HEK293 (cell line): ENCODE measurements at regions not wholly inside any gene's neighbourhood (a gene's known extent, or its start where the extent isn't known, plus 50 kb on each side); places are given as distances from the start of the nearest gene placed in this dataset.

Source experiments
- CTCF ChIA-PET: fragments of 350-600 bp; formaldehyde crosslinking; extraction: SDS; loops from one replicate; lab custom pipeline; 2021; ENCODE audit warnings: antibody characterized with exemption; lab: Yijun Ruan, JAX
- POLR2A ChIA-PET: fragments of 300-600 bp; formaldehyde crosslinking; extraction: SDS; loops from one replicate; lab custom pipeline; 2020; ENCODE audit warnings: antibody characterized with exemption, inconsistent platforms; lab: Yijun Ruan, JAX
- H3K27ac ChIP-seq: fragments of 200-500 bp; sonication (Bioruptor generic); 2 replicates; pipeline ENCODE4 v1.5.1; 2014; ENCODE audit warnings: low read depth, low read length, control low read depth, inconsistent platforms; ENCODE audit errors: extremely low read depth
- H3K36me3 ChIP-seq, 2 experiments: fragments of 200-500 bp in 1 of 2; sonication (Bioruptor generic) in 1 of 2; 1 replicate in 1 of 2; 2 replicates in 1 of 2; pipeline ENCODE4 v1.5.1; 2014 to 2017; ENCODE audit warnings: inconsistent platforms in 2 of 2, low read length in 2 of 2; ENCODE audit not compliant: control insufficient read depth in 2 of 2, insufficient read depth in 1 of 2
- H3K4me1 ChIP-seq: fragments of 200-500 bp; sonication (Bioruptor generic); 2 replicates; pipeline ENCODE4 v1.5.1; 2014; ENCODE audit warnings: mild to moderate bottlenecking, low read length, inconsistent platforms; ENCODE audit not compliant: control insufficient read depth, insufficient read depth
- H3K4me3 ChIP-seq: 2 replicates; pipeline ENCODE4 v1.5.1; 2011; ENCODE audit warnings: low read depth, mild to moderate bottlenecking, control low read depth, low read length, moderate library complexity
- H3K9me3 ChIP-seq: fragments of 200-500 bp; sonication (Bioruptor generic); 2 replicates; pipeline ENCODE4 v1.5.1; 2014; ENCODE audit warnings: low read depth, low read length, inconsistent platforms; ENCODE audit not compliant: control insufficient read depth, insufficient read depth
- INSM2 ChIP-seq: fragments of 450-650 bp; formaldehyde crosslinking; IDR thresholded peaks from 2 replicates; pipeline ENCODE4 v1.5.1; 2016; ENCODE audit warnings: missing biosample characterization, missing genetic modification characterization
- SCRT2 ChIP-seq: fragments of 450-650 bp; formaldehyde crosslinking; IDR thresholded peaks from 2 replicates; pipeline ENCODE4 v1.5.1; 2016; ENCODE audit warnings: missing biosample characterization, missing genetic modification characterization
- YY2 ChIP-seq: fragments of 450-650 bp; formaldehyde crosslinking; IDR thresholded peaks from 2 replicates; pipeline ENCODE4 v1.5.1; 2016; ENCODE audit warnings: missing biosample characterization, missing genetic modification characterization
- ZNF175 ChIP-seq: fragments of 450-650 bp; formaldehyde crosslinking; IDR thresholded peaks from 2 replicates; pipeline ENCODE4 v1.5.1; 2016; ENCODE audit warnings: missing biosample characterization, missing genetic modification characterization
- ZNF221 ChIP-seq: fragments of 450-650 bp; formaldehyde crosslinking; IDR thresholded peaks from 2 replicates; pipeline ENCODE4 v1.5.1; 2017; ENCODE audit warnings: missing biosample characterization, missing genetic modification characterization, borderline replicate concordance
- ZNF239 ChIP-seq: fragments of 450-650 bp; formaldehyde crosslinking; IDR thresholded peaks from 2 replicates; pipeline ENCODE4 v1.5.1; 2016; ENCODE audit warnings: missing biosample characterization, missing genetic modification characterization
- ZNF266 ChIP-seq: fragments of 450-650 bp; formaldehyde crosslinking; IDR thresholded peaks from 2 replicates; pipeline ENCODE4 v1.5.1; 2016; ENCODE audit warnings: missing biosample characterization, missing genetic modification characterization, low read depth
- ZNF274 ChIP-seq, 2 experiments: fragments of 200-500 bp in 1 of 2; fragments of 450-650 bp in 1 of 2; sonication (Bioruptor generic) in 1 of 2; formaldehyde crosslinking in 1 of 2; IDR thresholded peaks; 2 replicates each; pipeline versions ENCODE4 v1.5.1 to v1.6.1; 2014 to 2016; ENCODE audit warnings: borderline replicate concordance in 1 of 2, inconsistent platforms in 1 of 2, low read length in 1 of 2, missing biosample characterization in 1 of 2, missing genetic modification characterization in 1 of 2
- ZNF350 ChIP-seq: fragments of 450-650 bp; formaldehyde crosslinking; IDR thresholded peaks from 2 replicates; pipeline ENCODE4 v1.5.0; 2017; ENCODE audit warnings: missing biosample characterization, mild to moderate bottlenecking, missing genetic modification characterization
- ZNF473 ChIP-seq: fragments of 450-650 bp; formaldehyde crosslinking; IDR thresholded peaks from 2 replicates; pipeline ENCODE4 v1.5.1; 2017; ENCODE audit warnings: missing biosample characterization, missing genetic modification characterization
- ZNF521 ChIP-seq: fragments of 450-650 bp; formaldehyde crosslinking; IDR thresholded peaks from 2 replicates; pipeline ENCODE4 v1.5.1; 2017; ENCODE audit warnings: missing biosample characterization, mild to moderate bottlenecking, missing genetic modification characterization
- ZNF529 ChIP-seq: fragments of 450-650 bp; formaldehyde crosslinking; IDR thresholded peaks from 2 replicates; pipeline ENCODE4 v1.5.1; 2017; ENCODE audit warnings: missing genetic modification characterization, missing biosample characterization; ENCODE audit not compliant: insufficient replicate concordance
- ZNF747 ChIP-seq: fragments of 450-650 bp; formaldehyde crosslinking; IDR thresholded peaks from 2 replicates; pipeline ENCODE4 v1.5.1; 2016; ENCODE audit warnings: missing biosample characterization, missing genetic modification characterization
- TF ChIP-seq, protein P1 (sequence below): fragments of 450-650 bp; formaldehyde crosslinking; IDR thresholded peaks from 2 replicates; pipeline ENCODE4 v1.5.1; 2016; ENCODE audit warnings: missing biosample characterization, missing genetic modification characterization
- TF ChIP-seq, protein P2 (sequence below): fragments of 450-650 bp; formaldehyde crosslinking; IDR thresholded peaks from 2 replicates; pipeline ENCODE4 v1.5.1; 2016; ENCODE audit warnings: missing biosample characterization, missing genetic modification characterization
- TF ChIP-seq, protein P3 (sequence below): fragments of 450-650 bp; formaldehyde crosslinking; IDR thresholded peaks from 2 replicates; pipeline ENCODE4 v1.5.1; 2016; ENCODE audit warnings: missing biosample characterization, missing genetic modification characterization
- TF ChIP-seq, protein P4 (sequence below): fragments of 450-650 bp; formaldehyde crosslinking; IDR thresholded peaks from 2 replicates; pipeline ENCODE4 v1.5.1; 2017; ENCODE audit warnings: missing biosample characterization, missing genetic modification characterization
- TF ChIP-seq, protein P5 (sequence below): fragments of 450-650 bp; formaldehyde crosslinking; IDR thresholded peaks from 2 replicates; pipeline ENCODE4 v1.5.1; 2016; ENCODE audit warnings: missing biosample characterization, missing genetic modification characterization, low read depth

GRCh38 chr21:27450216-27450615 lies 483.3 kb upstream of the ADAMTS5 start:
- Histone ChIP-seq H3K9me3 (no peaks in the 10 kb centered on the region), H3K4me1 (no peaks in the 10 kb centered on the region), H3K4me3 (no peak overlapping the region), H3K36me3 (no peaks in the 10 kb centered on the region), H3K27ac (no peak overlapping the region)
- CTCF ChIA-PET = no interaction called here
- no peak for TF ChIP-seq ZNF529 (tag by site-specific recombination)
- POLR2A ChIA-PET = no interaction called here

GRCh38 chr21:27448960-27449359 lies 482.1 kb upstream of the ADAMTS5 start:
- no peaks in the 10 kb centered on the region for H3K36me3 ChIP-seq
- H3K4me1 ChIP-seq = no peaks in the 10 kb centered on the region
- no peak for TF ChIP-seq ZNF350 (tag by site-specific recombination)
- TF ChIP-seq YY2 (tag by site-specific recombination) = no peak
- no peak for TF ChIP-seq ZNF221 (tag by site-specific recombination)
- TF ChIP-seq, protein P1, sequence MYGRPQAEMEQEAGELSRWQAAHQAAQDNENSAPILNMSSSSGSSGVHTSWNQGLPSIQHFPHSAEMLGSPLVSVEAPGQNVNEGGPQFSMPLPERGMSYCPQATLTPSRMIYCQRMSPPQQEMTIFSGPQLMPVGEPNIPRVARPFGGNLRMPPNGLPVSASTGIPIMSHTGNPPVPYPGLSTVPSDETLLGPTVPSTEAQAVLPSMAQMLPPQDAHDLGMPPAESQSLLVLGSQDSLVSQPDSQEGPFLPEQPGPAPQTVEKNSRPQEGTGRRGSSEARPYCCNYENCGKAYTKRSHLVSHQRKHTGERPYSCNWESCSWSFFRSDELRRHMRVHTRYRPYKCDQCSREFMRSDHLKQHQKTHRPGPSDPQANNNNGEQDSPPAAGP (tag by site-specific recombination) = no peak
- TF ChIP-seq ZNF274 (IDR thresholded peaks at IDR 0.05; ENCODE audit: low read length) = no peak
- TF ChIP-seq ZNF274 (tag by site-specific recombination; IDR thresholded peaks at IDR 0.05; ENCODE audit: borderline replicate concordance) = no peak
- no peak for TF ChIP-seq ZNF473 (tag by site-specific recombination)
- TF ChIP-seq, protein P2, sequence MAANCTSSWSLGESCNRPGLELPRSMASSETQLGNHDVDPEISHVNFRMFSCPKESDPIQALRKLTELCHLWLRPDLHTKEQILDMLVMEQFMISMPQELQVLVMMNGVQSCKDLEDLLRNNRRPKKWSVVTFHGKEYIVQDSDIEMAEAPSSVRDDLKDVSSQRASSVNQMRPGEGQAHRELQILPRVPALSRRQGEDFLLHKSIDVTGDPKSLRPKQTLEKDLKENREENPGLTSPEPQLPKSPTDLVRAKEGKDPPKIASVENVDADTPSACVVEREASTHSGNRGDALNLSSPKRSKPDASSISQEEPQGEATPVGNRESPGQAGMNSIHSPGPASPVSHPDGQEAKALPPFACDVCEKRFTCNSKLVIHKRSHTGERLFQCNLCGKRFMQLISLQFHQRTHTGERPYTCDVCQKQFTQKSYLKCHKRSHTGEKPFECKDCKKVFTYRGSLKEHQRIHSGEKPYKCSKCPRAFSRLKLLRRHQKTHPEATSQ = no peak
- no peak for TF ChIP-seq ZNF266 (tag by site-specific recombination)
- no peak for TF ChIP-seq INSM2 (tag by site-specific recombination)
- no peak overlapping the region for H3K27ac ChIP-seq
- POLR2A ChIA-PET = no interaction called here
- no peaks in the 10 kb centered on the region for H3K9me3 ChIP-seq
- no peak overlapping the region for H3K4me3 ChIP-seq
- CTCF ChIA-PET = interaction anchor here (0.6 kb wide), 1 partner anchor 606 kb away, joined by 3 read pairs; no protein-coding TSS in a partner anchor

GRCh38 chr21:27447843-27448242 lies 481.0 kb upstream of the ADAMTS5 start:
- POLR2A ChIA-PET = no interaction called here
- no peaks in the 10 kb centered on the region for H3K9me3 ChIP-seq
- CTCF ChIA-PET = interaction anchor here (0.5 kb wide), 1 partner anchor 18 kb away, joined by 3 read pairs; no protein-coding TSS in a partner anchor

More at GRCh38 chr21:27447843-27448242, 481.0 kb upstream of the ADAMTS5 start:
- H3K4me1 ChIP-seq = no peaks in the 10 kb centered on the region
- no peak overlapping the region for H3K4me3 ChIP-seq
- no peaks in the 10 kb centered on the region for H3K36me3 ChIP-seq
- TF ChIP-seq ZNF747 (tag by site-specific recombination) (no peak), ZNF521 (tag by site-specific recombination) (no peak), ZNF175 (tag by site-specific recombination) (no peak), ZNF239 (tag by site-specific recombination) (no peak), SCRT2 (no peak)
- TF ChIP-seq, protein P3, sequence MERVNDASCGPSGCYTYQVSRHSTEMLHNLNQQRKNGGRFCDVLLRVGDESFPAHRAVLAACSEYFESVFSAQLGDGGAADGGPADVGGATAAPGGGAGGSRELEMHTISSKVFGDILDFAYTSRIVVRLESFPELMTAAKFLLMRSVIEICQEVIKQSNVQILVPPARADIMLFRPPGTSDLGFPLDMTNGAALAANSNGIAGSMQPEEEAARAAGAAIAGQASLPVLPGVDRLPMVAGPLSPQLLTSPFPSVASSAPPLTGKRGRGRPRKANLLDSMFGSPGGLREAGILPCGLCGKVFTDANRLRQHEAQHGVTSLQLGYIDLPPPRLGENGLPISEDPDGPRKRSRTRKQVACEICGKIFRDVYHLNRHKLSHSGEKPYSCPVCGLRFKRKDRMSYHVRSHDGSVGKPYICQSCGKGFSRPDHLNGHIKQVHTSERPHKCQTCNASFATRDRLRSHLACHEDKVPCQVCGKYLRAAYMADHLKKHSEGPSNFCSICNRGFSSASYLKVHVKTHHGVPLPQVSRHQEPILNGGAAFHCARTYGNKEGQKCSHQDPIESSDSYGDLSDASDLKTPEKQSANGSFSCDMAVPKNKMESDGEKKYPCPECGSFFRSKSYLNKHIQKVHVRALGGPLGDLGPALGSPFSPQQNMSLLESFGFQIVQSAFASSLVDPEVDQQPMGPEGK = no peak
- TF ChIP-seq, protein P4, sequence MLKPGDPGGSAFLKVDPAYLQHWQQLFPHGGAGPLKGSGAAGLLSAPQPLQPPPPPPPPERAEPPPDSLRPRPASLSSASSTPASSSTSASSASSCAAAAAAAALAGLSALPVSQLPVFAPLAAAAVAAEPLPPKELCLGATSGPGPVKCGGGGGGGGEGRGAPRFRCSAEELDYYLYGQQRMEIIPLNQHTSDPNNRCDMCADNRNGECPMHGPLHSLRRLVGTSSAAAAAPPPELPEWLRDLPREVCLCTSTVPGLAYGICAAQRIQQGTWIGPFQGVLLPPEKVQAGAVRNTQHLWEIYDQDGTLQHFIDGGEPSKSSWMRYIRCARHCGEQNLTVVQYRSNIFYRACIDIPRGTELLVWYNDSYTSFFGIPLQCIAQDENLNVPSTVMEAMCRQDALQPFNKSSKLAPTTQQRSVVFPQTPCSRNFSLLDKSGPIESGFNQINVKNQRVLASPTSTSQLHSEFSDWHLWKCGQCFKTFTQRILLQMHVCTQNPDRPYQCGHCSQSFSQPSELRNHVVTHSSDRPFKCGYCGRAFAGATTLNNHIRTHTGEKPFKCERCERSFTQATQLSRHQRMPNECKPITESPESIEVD = no peak
- TF ChIP-seq, protein P5, sequence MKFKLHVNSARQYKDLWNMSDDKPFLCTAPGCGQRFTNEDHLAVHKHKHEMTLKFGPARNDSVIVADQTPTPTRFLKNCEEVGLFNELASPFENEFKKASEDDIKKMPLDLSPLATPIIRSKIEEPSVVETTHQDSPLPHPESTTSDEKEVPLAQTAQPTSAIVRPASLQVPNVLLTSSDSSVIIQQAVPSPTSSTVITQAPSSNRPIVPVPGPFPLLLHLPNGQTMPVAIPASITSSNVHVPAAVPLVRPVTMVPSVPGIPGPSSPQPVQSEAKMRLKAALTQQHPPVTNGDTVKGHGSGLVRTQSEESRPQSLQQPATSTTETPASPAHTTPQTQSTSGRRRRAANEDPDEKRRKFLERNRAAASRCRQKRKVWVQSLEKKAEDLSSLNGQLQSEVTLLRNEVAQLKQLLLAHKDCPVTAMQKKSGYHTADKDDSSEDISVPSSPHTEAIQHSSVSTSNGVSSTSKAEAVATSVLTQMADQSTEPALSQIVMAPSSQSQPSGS = no peak
- no peak overlapping the region for H3K27ac ChIP-seq
